HCEC 1CT (cell line): ENCODE measurements at regions not wholly inside any gene's neighbourhood (a gene's known extent, or its start where the extent isn't known, plus 50 kb on each side); places are given as distances from the start of the nearest gene placed in this dataset.
A peak's percentile ranks its signal among the peaks of the same experiment; 100 is the strongest.
"Not testable (repeated sequence)": the region's sequence is repeated elsewhere in the genome, so short reads cannot be mapped to it uniquely, and the experiment has no call there.

Experiments
- DNase-seq: peaks from one replicate; pipeline ENCODE4 v3.0.0-alpha.2; 2017

- DNase-seq, result no peak
These were observed 1107.2 kb upstream of the CELF2 start for GRCh38 chr10:9910446-9910845.

- no peak for DNase-seq
These were observed 1106.2 kb upstream of the CELF2 start for GRCh38 chr10:9911488-9911887.

GRCh38 chr10:9913876-9914514, 1103.7 kb upstream of the CELF2 start:
- no peak for DNase-seq

- DNase-seq, result no peak
These were observed 1096.1 kb upstream of the CELF2 start for GRCh38 chr10:9921544-9921943.

- no peak for DNase-seq
These were observed 1095.4 kb upstream of the CELF2 start for GRCh38 chr10:9922126-9922870.

GRCh38 chr10:9926003-9926402, 1091.7 kb upstream of the CELF2 start:
- no peak for DNase-seq

- no peak for DNase-seq
These were observed 1090.8 kb upstream of the CELF2 start for GRCh38 chr10:9926881-9927280.

GRCh38 chr10:9939716-9940115, 1078.0 kb upstream of the CELF2 start:
- no peak for DNase-seq

- DNase-seq, result no peak
These were observed 1073.0 kb upstream of the CELF2 start for GRCh38 chr10:9944690-9945089.

GRCh38 chr10:9950070-9950469, 1067.6 kb upstream of the CELF2 start:
- peak; percentile 30 for DNase-seq

- peak; percentile 51 for DNase-seq
These were observed 1066.0 kb upstream of the CELF2 start for GRCh38 chr10:9951481-9952257.

GRCh38 chr10:9957351-9957750, 1060.3 kb upstream of the CELF2 start:
- DNase-seq, result peak; percentile 74

- not testable (repeated sequence) for DNase-seq
These were observed 1059.8 kb upstream of the CELF2 start for GRCh38 chr10:9957876-9958275.

GRCh38 chr10:9965341-9965740, 1052.3 kb upstream of the CELF2 start:
- no peak for DNase-seq

GRCh38 chr10:9986786-9987185, 1030.9 kb upstream of the CELF2 start:
- no peak for DNase-seq

- DNase-seq, result no peak
These were observed 1030.5 kb upstream of the CELF2 start for GRCh38 chr10:9987197-9987596.

- no peak for DNase-seq
These were observed 1025.0 kb upstream of the CELF2 start for GRCh38 chr10:9992661-9993060.

GRCh38 chr10:9994131-9994530, 1023.5 kb upstream of the CELF2 start:
- DNase-seq, result no peak

- DNase-seq, result no peak
These were observed 1018.0 kb upstream of the CELF2 start for GRCh38 chr10:9999627-10000026.

- no peak for DNase-seq
These were observed 1009.7 kb upstream of the CELF2 start for GRCh38 chr10:10007957-10008356.

- DNase-seq, result no peak
These were observed 1007.3 kb upstream of the CELF2 start for GRCh38 chr10:10010397-10010796.

GRCh38 chr10:10014846-10015245, 1002.8 kb upstream of the CELF2 start:
- DNase-seq, result no peak

- no peak for DNase-seq
These were observed 1000.0 kb upstream of the CELF2 start for GRCh38 chr10:10017716-10018115.

- DNase-seq, result no peak
These were observed 996.7 kb upstream of the CELF2 start for GRCh38 chr10:10020945-10021344.
